ENCODE measurements at regions not wholly inside any gene's neighbourhood (a gene's known extent, or its start where the extent isn't known, plus 50 kb on each side); places are given as distances from the start of the nearest gene placed in this dataset.

DNA sequence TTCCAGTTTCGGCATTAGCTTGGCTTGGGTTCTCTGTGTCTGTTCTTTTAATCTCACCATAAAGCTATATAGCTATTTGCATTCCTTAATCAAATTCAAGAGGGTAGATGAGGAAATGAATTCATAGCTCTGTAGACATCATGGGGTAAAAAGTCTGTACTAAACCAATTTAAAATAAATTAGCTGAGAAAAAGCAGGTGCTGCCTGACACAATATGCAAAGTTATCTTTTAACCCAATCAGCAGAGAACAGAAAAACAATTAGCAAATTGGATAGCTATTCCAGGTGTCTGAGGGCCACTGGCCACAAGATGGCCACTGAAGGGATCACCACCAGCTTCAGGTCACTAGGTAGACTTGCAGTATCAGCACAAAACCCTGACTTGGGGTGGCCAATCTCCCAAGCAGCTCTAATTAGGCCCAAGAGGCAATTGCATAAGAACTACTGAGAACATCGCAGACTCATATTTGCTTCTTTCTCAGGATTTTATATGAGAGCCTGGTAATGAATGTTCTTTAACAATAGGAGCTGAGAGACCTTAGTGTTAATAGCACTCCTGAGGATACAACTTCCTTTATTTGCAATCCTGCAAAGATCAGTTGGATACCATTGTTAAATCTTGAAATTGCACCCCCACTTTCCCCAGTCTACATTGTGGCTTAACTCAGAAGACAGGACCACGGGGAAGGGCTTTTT, 494.3 kb downstream of the PDCD6IP start:
- Histone ChIP-seq H3K4me1 (no peaks in the 10 kb centered on the region), H3K4me3 (ENCODE audit: low read depth, low read length) (no peak overlapping the region), H3K9me3 (no peaks in the 10 kb centered on the region), H3K27me3 (no peaks in the 10 kb centered on the region), H3K36me3 (no peaks in the 10 kb centered on the region)
- TF ChIP-seq, protein P1, sequence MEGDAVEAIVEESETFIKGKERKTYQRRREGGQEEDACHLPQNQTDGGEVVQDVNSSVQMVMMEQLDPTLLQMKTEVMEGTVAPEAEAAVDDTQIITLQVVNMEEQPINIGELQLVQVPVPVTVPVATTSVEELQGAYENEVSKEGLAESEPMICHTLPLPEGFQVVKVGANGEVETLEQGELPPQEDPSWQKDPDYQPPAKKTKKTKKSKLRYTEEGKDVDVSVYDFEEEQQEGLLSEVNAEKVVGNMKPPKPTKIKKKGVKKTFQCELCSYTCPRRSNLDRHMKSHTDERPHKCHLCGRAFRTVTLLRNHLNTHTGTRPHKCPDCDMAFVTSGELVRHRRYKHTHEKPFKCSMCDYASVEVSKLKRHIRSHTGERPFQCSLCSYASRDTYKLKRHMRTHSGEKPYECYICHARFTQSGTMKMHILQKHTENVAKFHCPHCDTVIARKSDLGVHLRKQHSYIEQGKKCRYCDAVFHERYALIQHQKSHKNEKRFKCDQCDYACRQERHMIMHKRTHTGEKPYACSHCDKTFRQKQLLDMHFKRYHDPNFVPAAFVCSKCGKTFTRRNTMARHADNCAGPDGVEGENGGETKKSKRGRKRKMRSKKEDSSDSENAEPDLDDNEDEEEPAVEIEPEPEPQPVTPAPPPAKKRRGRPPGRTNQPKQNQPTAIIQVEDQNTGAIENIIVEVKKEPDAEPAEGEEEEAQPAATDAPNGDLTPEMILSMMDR (IDR thresholded peaks at IDR 0.05; ENCODE audit: low read depth, low read length) = no peak
- no peak for DNase-seq

DNA sequence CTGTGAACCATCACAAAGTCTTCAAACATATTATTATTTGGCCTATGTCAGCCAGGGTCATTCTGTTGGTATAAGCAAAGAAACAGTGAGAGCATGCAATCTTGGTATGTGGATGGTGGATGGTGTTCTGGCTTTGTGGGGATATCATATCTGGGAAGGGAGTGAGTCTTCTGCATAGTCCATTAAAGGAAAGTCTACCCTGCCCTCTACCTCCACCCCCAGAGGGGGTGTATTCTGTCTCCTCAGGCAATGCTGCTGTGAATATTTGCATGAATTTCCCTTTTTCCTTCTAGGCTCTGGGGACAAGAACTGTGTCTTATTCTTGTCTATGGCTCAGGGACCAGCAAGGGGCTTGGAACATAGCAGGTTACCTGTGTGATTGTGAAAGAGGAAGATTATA, 495.8 kb downstream of the PDCD6IP start:
- TF ChIP-seq, protein P1 (IDR thresholded peaks at IDR 0.05; ENCODE audit: low read depth, low read length) = no peak
- no peaks in the 10 kb centered on the region for H3K27me3 ChIP-seq
- no peaks in the 10 kb centered on the region for H3K9me3 ChIP-seq
- no peaks in the 10 kb centered on the region for H3K36me3 ChIP-seq
- no peaks in the 10 kb centered on the region for H3K4me1 ChIP-seq
- H3K4me3 ChIP-seq (ENCODE audit: low read depth, low read length) = no peak overlapping the region
- DNase-seq = no peak

DNA sequence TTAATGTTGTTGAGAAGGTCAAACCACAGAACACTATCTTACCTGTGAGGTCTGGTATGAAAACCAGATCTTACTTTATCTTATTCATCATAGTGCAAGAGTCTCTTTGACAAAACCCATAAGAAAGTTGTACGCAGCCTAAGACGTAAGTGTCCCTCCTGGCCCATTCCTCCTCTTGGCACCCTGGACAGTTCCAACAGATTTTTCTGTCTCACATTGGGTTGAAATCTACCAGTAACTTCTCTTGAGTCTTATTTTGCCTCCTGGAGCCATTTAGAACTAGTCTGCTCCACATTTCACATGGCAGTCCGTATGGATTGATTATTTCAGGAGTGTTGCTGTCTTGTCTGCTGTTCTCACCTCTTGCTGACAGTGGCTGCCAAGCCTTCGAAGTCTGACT, 498.4 kb downstream of the PDCD6IP start:
- no peaks in the 10 kb centered on the region for H3K4me1 ChIP-seq
- DNase-seq = no peak
- no peaks in the 10 kb centered on the region for H3K36me3 ChIP-seq

DNA sequence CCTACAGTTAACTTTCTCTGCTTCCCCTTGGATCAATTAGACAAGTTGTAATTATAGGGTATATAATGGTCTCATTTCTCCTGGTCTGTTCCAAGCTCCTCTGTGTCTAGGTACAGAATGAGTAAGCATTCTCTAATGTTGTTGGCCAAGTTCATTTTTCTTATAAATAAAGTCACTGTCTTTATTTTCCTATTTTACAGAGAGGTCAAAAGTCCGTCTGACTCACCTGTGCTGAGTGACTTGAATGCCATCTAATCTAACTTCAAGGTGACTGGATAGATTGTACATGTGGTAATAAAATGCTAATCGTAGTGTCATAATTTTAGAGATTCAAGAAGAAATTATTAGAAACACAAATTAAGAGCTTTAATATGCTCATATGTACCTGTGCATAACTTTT, 500.2 kb downstream of the PDCD6IP start:
- no peaks in the 10 kb centered on the region for H3K4me1 ChIP-seq
- no peaks in the 10 kb centered on the region for H3K27me3 ChIP-seq
- no peak for DNase-seq
- H3K9me3 ChIP-seq = no peaks in the 10 kb centered on the region
- TF ChIP-seq, protein P1 (IDR thresholded peaks at IDR 0.05; ENCODE audit: low read depth, low read length) = no peak
- no peak overlapping the region for H3K4me3 ChIP-seq (ENCODE audit: low read depth, low read length)
- H3K36me3 ChIP-seq = no peaks in the 10 kb centered on the region

More for the DNA sequence above, 498.4 kb downstream of the PDCD6IP start:
- Histone ChIP-seq H3K27me3 (no peaks in the 10 kb centered on the region), H3K9me3 (no peaks in the 10 kb centered on the region), H3K4me3 (ENCODE audit: low read depth, low read length) (no peak overlapping the region)
- TF ChIP-seq, protein P1 (IDR thresholded peaks at IDR 0.05; ENCODE audit: low read depth, low read length) = no peak

DNA sequence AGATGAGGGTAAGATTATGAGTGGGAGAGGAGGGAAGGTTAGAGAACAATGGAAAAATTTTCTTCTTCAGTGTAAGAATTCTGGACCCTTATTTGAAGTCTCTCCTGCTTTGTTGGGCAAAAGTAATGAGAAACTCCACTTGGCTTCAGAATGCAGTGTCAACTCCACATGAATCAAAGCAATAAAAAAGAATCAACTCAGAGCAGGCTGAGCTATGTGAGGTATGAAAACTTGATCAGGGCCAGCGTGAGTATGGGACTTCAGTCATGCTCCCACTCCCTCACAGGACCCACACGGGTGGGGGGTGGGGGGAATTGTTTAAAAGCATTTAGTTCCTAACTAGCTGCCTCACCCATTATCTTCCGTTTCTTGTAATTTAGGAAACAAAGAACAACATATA, 502.2 kb downstream of the PDCD6IP start:
- H3K27me3 ChIP-seq = no peaks in the 10 kb centered on the region
- TF ChIP-seq, protein P1 (IDR thresholded peaks at IDR 0.05; ENCODE audit: low read depth, low read length) = no peak
- H3K4me1 ChIP-seq = no peaks in the 10 kb centered on the region
- no peak for DNase-seq
- no peaks in the 10 kb centered on the region for H3K9me3 ChIP-seq
- no peaks in the 10 kb centered on the region for H3K36me3 ChIP-seq
- H3K4me3 ChIP-seq (ENCODE audit: low read depth, low read length) = no peak overlapping the region

DNA sequence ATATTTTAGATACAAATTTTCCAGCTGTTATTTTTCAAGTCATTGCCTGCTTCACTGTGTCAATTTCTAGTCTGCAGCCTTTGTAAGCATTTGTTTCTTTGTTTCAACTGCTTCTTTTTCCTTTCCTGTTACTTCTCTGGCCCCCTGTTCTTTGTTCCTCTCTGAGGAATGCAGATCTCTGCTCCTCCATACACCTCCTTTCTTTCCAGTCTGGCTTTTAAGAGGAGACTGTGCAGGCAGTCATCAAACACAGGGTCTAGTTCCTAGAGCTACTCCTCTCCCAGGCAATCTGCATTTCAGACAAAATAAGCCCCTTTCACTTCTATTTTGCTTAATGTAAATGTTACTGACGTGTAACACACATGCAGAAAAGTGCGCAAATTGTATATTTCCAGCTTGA, 502.9 kb downstream of the PDCD6IP start:
- Histone ChIP-seq H3K9me3 (no peaks in the 10 kb centered on the region), H3K27me3 (no peaks in the 10 kb centered on the region), H3K4me3 (ENCODE audit: low read depth, low read length) (no peak overlapping the region), H3K4me1 (no peaks in the 10 kb centered on the region), H3K36me3 (no peaks in the 10 kb centered on the region)
- TF ChIP-seq, protein P1 (IDR thresholded peaks at IDR 0.05; ENCODE audit: low read depth, low read length) = no peak
- DNase-seq = no peak

Data from BE2C (cell line).